ENCODE measurements at regions not wholly inside any gene's neighbourhood (a gene's known extent, or its start where the extent isn't known, plus 50 kb on each side); places are given as distances from the start of the nearest gene placed in this dataset.

DNA sequence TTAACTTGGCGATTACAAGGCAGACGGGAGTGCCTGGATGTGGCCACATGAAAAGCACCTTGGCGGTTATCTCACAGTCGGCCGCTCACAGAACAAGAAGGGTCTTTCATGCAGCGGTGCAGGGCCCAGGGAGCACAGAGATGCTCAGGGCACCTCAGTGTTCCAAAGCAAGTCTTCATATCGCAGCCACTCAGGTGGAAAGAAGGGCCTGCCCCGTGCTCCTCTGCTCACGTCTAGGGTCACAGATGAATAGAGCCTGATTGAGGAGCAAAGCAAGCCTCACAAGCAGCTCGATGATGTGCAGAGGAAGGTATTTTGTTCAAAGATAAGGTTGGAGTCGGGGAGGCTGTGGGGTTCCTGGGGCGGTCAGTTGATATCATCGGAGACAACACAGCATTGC lies 297.8 kb downstream of the WDR11 start:
- no peak overlapping the region for H3K4me3 ChIP-seq (ENCODE audit: control insufficient read depth, low read depth, low read length)
- no peak for DNase-seq (ENCODE audit: low read depth)
- TF ChIP-seq, protein P1, sequence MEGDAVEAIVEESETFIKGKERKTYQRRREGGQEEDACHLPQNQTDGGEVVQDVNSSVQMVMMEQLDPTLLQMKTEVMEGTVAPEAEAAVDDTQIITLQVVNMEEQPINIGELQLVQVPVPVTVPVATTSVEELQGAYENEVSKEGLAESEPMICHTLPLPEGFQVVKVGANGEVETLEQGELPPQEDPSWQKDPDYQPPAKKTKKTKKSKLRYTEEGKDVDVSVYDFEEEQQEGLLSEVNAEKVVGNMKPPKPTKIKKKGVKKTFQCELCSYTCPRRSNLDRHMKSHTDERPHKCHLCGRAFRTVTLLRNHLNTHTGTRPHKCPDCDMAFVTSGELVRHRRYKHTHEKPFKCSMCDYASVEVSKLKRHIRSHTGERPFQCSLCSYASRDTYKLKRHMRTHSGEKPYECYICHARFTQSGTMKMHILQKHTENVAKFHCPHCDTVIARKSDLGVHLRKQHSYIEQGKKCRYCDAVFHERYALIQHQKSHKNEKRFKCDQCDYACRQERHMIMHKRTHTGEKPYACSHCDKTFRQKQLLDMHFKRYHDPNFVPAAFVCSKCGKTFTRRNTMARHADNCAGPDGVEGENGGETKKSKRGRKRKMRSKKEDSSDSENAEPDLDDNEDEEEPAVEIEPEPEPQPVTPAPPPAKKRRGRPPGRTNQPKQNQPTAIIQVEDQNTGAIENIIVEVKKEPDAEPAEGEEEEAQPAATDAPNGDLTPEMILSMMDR (IDR thresholded peaks at IDR 0.05; ENCODE audit: control insufficient read depth, insufficient read depth, low read depth, low read length, missing control alignments), result no peak

DNA sequence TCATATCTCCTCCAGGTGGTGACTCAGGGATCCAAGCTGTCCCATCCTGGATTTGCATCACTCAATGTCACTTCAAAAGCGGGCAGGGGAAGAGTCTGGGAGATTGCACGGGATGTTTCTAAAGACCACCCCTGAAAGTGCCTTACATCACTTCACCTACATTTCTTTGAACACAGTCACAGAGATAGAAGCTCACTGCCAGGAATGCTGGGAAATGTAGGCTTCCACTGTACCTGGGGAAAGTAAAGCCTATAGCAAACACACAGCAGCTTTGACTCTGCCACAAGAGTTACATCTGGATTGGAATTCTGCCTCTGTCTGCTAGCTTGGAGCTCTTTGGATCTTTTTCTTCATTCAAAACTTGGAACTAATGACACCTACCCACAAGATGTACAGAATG lies 300.9 kb downstream of the WDR11 start:
- DNase-seq (ENCODE audit: low read depth), result no peak
- H3K4me3 ChIP-seq (ENCODE audit: control insufficient read depth, low read depth, low read length), result no peak overlapping the region
- TF ChIP-seq, protein P1 (IDR thresholded peaks at IDR 0.05; ENCODE audit: control insufficient read depth, insufficient read depth, low read depth, low read length, missing control alignments), result no peak

DNA sequence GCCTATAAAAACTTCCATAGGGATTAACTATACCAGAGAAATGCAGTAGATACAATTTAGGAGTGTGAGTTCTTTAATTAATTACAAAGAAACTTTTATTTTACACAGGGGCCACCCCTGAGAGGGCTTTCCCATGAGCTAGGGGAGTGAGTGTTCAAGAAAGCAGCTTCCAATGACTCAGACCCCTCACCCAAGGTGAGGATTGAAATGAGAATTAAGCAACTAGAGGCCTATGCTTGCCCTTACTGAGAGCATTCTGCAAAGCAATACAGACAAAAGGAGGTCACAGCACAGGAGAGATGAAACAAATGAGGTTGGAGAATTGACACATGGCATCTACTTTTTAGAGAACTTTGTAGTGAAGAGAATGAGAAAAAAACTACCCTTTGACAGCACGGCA lies 301.8 kb downstream of the WDR11 start:
- TF ChIP-seq, protein P1 (IDR thresholded peaks at IDR 0.05; ENCODE audit: control insufficient read depth, insufficient read depth, low read depth, low read length, missing control alignments), result no peak
- no peak for DNase-seq (ENCODE audit: low read depth)
- H3K4me3 ChIP-seq (ENCODE audit: control insufficient read depth, low read depth, low read length), result no peak overlapping the region

- H3K4me3 ChIP-seq (ENCODE audit: control insufficient read depth, low read depth, low read length), result no peak overlapping the region
- no peak for DNase-seq (ENCODE audit: low read depth)
- TF ChIP-seq, protein P1 (IDR thresholded peaks at IDR 0.05; ENCODE audit: control insufficient read depth, insufficient read depth, low read depth, low read length, missing control alignments), result no peak
Observed at GRCh38 chr10:121154310-121154709, 303.1 kb downstream of the WDR11 start.

- no peak overlapping the region for H3K4me3 ChIP-seq (ENCODE audit: control insufficient read depth, low read depth, low read length)
- no peak for DNase-seq (ENCODE audit: low read depth)
- TF ChIP-seq, protein P1 (IDR thresholded peaks at IDR 0.05; ENCODE audit: control insufficient read depth, insufficient read depth, low read depth, low read length, missing control alignments), result no peak
Observed at GRCh38 chr10:121154846-121155245, 303.7 kb downstream of the WDR11 start.

DNA sequence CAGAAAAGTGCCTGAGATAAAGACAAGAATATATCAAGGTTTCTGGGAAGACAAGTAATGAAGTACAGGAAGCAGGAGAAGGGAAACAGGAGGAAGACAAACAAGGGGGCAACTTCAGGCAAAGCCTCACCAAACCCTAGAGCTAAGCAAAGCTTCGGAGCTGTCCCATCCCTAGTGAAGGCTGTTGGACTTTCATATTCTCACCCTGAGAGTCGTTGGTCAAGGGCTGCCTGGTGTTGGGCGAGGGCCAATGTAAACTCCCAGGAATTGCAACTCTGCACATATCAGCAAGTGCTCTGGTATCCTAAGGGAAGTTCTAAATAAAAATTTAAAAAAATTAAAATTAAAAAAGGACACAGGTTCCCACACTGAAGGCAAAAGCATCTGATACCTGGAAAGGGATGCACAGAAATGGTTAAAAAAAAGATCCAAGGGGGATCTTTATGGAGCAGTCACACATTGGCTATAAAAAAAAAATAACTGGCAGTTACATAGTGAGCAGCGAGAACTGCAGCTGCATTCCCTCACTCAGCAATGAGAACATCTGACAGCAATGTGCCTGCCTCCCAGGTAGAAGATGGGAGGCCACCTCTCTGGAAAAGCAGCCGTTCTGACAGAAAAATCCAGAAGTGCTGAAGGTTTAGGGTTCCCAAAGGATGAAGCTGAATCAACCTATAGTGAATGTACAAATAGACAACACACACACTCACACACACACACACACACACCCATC lies 304.7 kb downstream of the WDR11 start:
- no peak for DNase-seq (ENCODE audit: low read depth)
- TF ChIP-seq, protein P1 (IDR thresholded peaks at IDR 0.05; ENCODE audit: control insufficient read depth, insufficient read depth, low read depth, low read length, missing control alignments), result no peak
- H3K4me3 ChIP-seq (ENCODE audit: control insufficient read depth, low read depth, low read length), result no peak overlapping the region

Data from AG09309 (cell line).